DND-41 (cell line): ENCODE measurements at regions not wholly inside any gene's neighbourhood (a gene's known extent, or its start where the extent isn't known, plus 50 kb on each side); places are given as distances from the start of the nearest gene placed in this dataset.

ENCODE experiments used
- CTCF ChIP-seq: IDR thresholded peaks from 2 replicates; pipeline ENCODE4 v1.5.1; 2012; ENCODE audit warnings: borderline replicate concordance, low read length, moderate library complexity, mild to moderate bottlenecking; ENCODE audit not compliant: poor library complexity, severe bottlenecking; ENCODE audit errors: extremely low read depth
- EZH2 ChIP-seq: IDR thresholded peaks from 3 replicates; pipeline ENCODE4 v1.6.1; 2012; ENCODE audit warnings: borderline replicate concordance, low read depth, mild to moderate bottlenecking, moderate library complexity, low read length, inconsistent platforms; ENCODE audit not compliant: severe bottlenecking

DNA sequence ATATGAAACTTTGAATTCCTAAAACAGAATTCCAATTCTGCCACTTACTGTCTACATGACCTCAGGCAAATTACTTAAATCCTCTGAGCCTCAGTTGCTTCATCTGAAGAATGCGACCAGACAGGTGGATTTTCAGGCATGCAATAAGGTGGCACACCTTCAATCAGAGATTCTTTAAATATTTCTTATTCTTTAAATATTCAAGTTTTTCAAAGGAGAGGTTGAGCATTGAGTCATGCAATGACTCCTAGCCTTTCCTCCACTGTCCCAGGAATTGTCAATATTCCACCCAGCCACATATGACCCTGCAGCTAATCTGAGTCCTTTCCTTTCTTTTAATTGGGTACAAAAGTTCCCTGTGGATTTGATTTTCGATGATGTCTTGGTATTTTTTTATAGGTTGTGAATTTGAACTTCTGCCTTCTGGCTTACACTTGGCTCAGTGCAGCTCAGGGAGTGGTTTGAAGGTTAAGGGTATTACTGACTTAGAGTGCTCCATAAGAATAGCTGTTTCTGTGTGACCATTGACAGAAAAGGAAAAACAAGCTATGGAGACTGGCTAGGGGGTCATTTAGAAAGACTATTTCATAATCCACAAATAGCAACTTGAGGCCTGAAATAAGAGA, 52.2 kb upstream of the PRDX6 start:
- no peak for TF ChIP-seq CTCF
- no peak for TF ChIP-seq EZH2
